GM12878 (cell line): ENCODE measurements at regions not wholly inside any gene's neighbourhood (a gene's known extent, or its start where the extent isn't known, plus 50 kb on each side); places are given as distances from the start of the nearest gene placed in this dataset.
"Not testable (repeated sequence)": the region's sequence is repeated elsewhere in the genome, so short reads cannot be mapped to it uniquely, and the experiment has no call there.

Experiments
- ATAC-seq: fragments of 200-7000 bp; cut with Tn5 transposase; 3 replicates; pipeline ENCODE4 v1.9.1; 2020; ENCODE audit warnings: mild to moderate bottlenecking, moderate library complexity
- BruUV-seq: library from RNA; stranded (reverse); fragments of 400-500 nt; replicated peaks from 2 replicates; lab custom pipeline; 2021; lab: Mats Ljungman, UMichigan
- CTCF ChIA-PET: fragments of 300-600 bp; sonication (Branson Sonifier 250); formaldehyde crosslinking; extraction: SDS; loops from one replicate; lab custom pipeline; 2021; ENCODE audit warnings: inconsistent platforms; lab: Yijun Ruan, JAX
- POLR2A ChIA-PET: fragments of 350-600 bp; formaldehyde crosslinking; extraction: SDS; loops from one replicate; lab custom pipeline; 2021; ENCODE audit warnings: inconsistent platforms; lab: Charles Lee
- RAD21 ChIA-PET: fragments of 300-600 bp; sonication (Branson Sonifier 250); formaldehyde crosslinking; loops from one replicate; lab custom pipeline; 2023; ENCODE audit warnings: antibody characterized with exemption; ENCODE audit not compliant: unreplicated experiment; lab: Charles Lee
- SMC1A ChIA-PET: fragments of 300-600 bp; sonication (Branson Sonifier 250); formaldehyde crosslinking; loops from one replicate; lab custom pipeline; 2023; ENCODE audit not compliant: unreplicated experiment, uncharacterized antibody; lab: Charles Lee
- DNase-seq: peaks from one replicate; pipeline ENCODE4 v3.0.0-alpha.2; 2011; ENCODE audit warnings: low read depth, low spot score
- FAIRE-seq: peaks from 3 replicates; lab custom pipeline; 2011; peaks lifted over from hg19 to GRCh38; lab: Jason Lieb, UNC
- H2AFZ ChIP-seq: 2 replicates; pipeline ENCODE4 v1.6.0; 2011; ENCODE audit warnings: low read depth, low read length, control low read depth; ENCODE audit not compliant: control insufficient read depth
- H3K27ac ChIP-seq: 2 replicates; pipeline ENCODE4 v1.5.1; 2011; ENCODE audit warnings: control low read depth; ENCODE audit not compliant: control insufficient read depth, insufficient read depth
- H3K27me3 ChIP-seq, 2 experiments: replicated peaks in 1 of 2; 2 replicates each; pipeline versions ENCODE4 v1.6.0 to v1.6.1; 2011; ENCODE audit warnings: low read length in 1 of 2; ENCODE audit not compliant: control insufficient read depth in 2 of 2, insufficient read depth in 2 of 2
- H3K36me3 ChIP-seq, 2 experiments: 2 replicates each; pipeline ENCODE4 v1.5.1; 2011; ENCODE audit warnings: low read length in 1 of 2; ENCODE audit not compliant: control insufficient read depth in 2 of 2, insufficient read depth in 2 of 2
- H3K4me1 ChIP-seq: 2 replicates; pipeline ENCODE4 v1.6.1; 2011; ENCODE audit warnings: mild to moderate bottlenecking, low read length, moderate library complexity, mixed read lengths; ENCODE audit not compliant: control insufficient read depth, insufficient read depth
- H3K4me2 ChIP-seq: 2 replicates; pipeline ENCODE4 v1.6.0; 2011; ENCODE audit warnings: control low read depth; ENCODE audit not compliant: control insufficient read depth, insufficient read depth
- H3K4me3 ChIP-seq: fragments of 200-600 bp; sonication (generic); 2 replicates; pipeline ENCODE4 v1.5.1; 2016
- H3K79me2 ChIP-seq: 2 replicates; pipeline ENCODE4 v1.6.0; 2011; ENCODE audit warnings: low read length; ENCODE audit not compliant: control insufficient read depth, insufficient read depth
- H3K9ac ChIP-seq: 2 replicates; pipeline ENCODE4 v1.8.0; 2011; ENCODE audit warnings: low read length, control low read depth, mixed read lengths; ENCODE audit not compliant: control insufficient read depth, insufficient read depth
- H3K9me3 ChIP-seq: replicated peaks from 3 replicates; pipeline ENCODE4 v1.5.1; 2011; ENCODE audit warnings: mild to moderate bottlenecking, low read length; ENCODE audit not compliant: control insufficient read depth, insufficient read depth
- H4K20me1 ChIP-seq: 2 replicates; pipeline ENCODE4 v1.6.0; 2011; ENCODE audit not compliant: control insufficient read depth, insufficient read depth
- CBX5 ChIP-seq: sonication (generic); IDR thresholded peaks from 2 replicates; pipeline ENCODE4 v1.6.1; 2016; ENCODE audit warnings: low read depth, moderate library complexity, mild to moderate bottlenecking, inconsistent platforms
- CREM ChIP-seq: IDR thresholded peaks from 2 replicates; pipeline ENCODE4 v1.6.1; 2014; ENCODE audit warnings: antibody characterized with exemption, low read depth
- EP300 ChIP-seq, 2 experiments: fragments of 150-350 bp in 1 of 2; IDR thresholded peaks; 2 replicates each; pipeline ENCODE4 v1.6.1; 2011 to 2012; ENCODE audit warnings: low read depth in 2 of 2, low read length in 2 of 2, borderline replicate concordance in 1 of 2, improper control_type of control experiment in 1 of 2, inconsistent platforms in 1 of 2; ENCODE audit not compliant: control insufficient read depth in 1 of 2
- IRF3 ChIP-seq: fragments of 450-650 bp; IDR thresholded peaks from 2 replicates; pipeline ENCODE4 v1.6.1; 2014; ENCODE audit warnings: mild to moderate bottlenecking
- RB1 ChIP-seq: fragments of 450-650 bp; formaldehyde crosslinking; IDR thresholded peaks from 2 replicates; pipeline ENCODE4 v1.6.1; 2017; ENCODE audit warnings: mild to moderate bottlenecking, borderline replicate concordance
- SMAD5 ChIP-seq: IDR thresholded peaks from 2 replicates; pipeline ENCODE4 v1.6.1; 2016; ENCODE audit warnings: antibody characterized with exemption, low read depth
- SRF ChIP-seq, 2 experiments: IDR thresholded peaks; 2 replicates each; pipeline ENCODE4 v1.6.1; 2011; ENCODE audit warnings: low read depth in 2 of 2, low read length in 2 of 2, mild to moderate bottlenecking in 1 of 2, moderate library complexity in 1 of 2
- WGBS: methylation state at CpG from one replicate; pipeline ENCODE4 v1.1.6; 2016; ENCODE audit warnings: low lambda C conversion rate; ENCODE audit not compliant: insufficient replicate concordance, insufficient coverage; ENCODE audit errors: missing lambda C conversion rate; 5-methylcytosine and 5-hydroxymethylcytosine counted together
- in situ Hi-C: fragments of 300-500 bp; cut with MboI; formaldehyde crosslinking; loops from 9 replicates; pipeline ENCODE4 v1.14.3; 2018; ENCODE audit warnings: mixed read lengths
- intact Hi-C: fragments of 100-400 bp; cut with micrococcal nuclease; formaldehyde crosslinking; loops from one replicate; pipeline ENCODE4 v1.14.2; 2022; ENCODE audit not compliant: unreplicated experiment

GRCh38 chr5:96493219-96493790 lies 60.3 kb upstream of the PCSK1 start:
- H3K79me2 ChIP-seq, result no peaks in the 10 kb centered on the region
- H3K4me1 ChIP-seq, result no peaks in the 10 kb centered on the region
- ChIA-PET POLR2A (no interaction called here), SMC1A (no interaction called here), RAD21 (no interaction called here), CTCF (no interaction called here)
- DNase-seq, result no peak
- H3K9ac ChIP-seq, result no peak overlapping the region
- H3K27ac ChIP-seq, result no peak overlapping the region
- FAIRE-seq, result no peak
- H4K20me1 ChIP-seq, result no peaks in the 10 kb centered on the region
- H3K36me3 ChIP-seq, result no peaks in the 10 kb centered on the region
- TF ChIP-seq SRF (IDR thresholded peaks at IDR 0.05; ENCODE audit: low read depth in 2 of 2, low read length in 2 of 2) (no peak), CREM (no peak), RB1 (no peak), SMAD5 (no peak), IRF3 (no peak), CBX5 (no peak), EP300 (IDR thresholded peaks at IDR 0.05; ENCODE audit: borderline replicate concordance in 1 of 2, control insufficient read depth in 1 of 2, low read depth in 2 of 2, low read length in 2 of 2) (no peak)
- no peaks in the 10 kb centered on the region for H3K9me3 ChIP-seq
- in situ Hi-C loops (no loop called here), intact Hi-C loops (no loop called here)
- no peak overlapping the region for H3K4me2 ChIP-seq
- WGBS, result 23% methylated on average over 3 of the region's 3 CpGs
- H3K4me3 ChIP-seq, result no peak overlapping the region
- H3K27me3 ChIP-seq, result no peaks in the 10 kb centered on the region
- ATAC-seq, result no peak
- BruUV-seq, result no TSS peak
- H2AFZ ChIP-seq, result no peak overlapping the region

- FAIRE-seq, H3K9me3 ChIP-seq, H3K27me3 ChIP-seq, H3K4me1 ChIP-seq, H2AFZ ChIP-seq, RAD21 ChIA-PET, intact Hi-C loops, SMC1A ChIA-PET, H3K9ac ChIP-seq, in situ Hi-C loops, H3K4me3 ChIP-seq, POLR2A ChIA-PET, BruUV-seq, H3K4me2 ChIP-seq, ATAC-seq, H3K36me3 ChIP-seq, H4K20me1 ChIP-seq, H3K27ac ChIP-seq, DNase-seq, H3K79me2 ChIP-seq: not testable (repeated sequence)
- 24% methylated on average over 1 of the region's 1 CpG for WGBS
- CTCF ChIA-PET, result interaction anchor here (1.2 kb wide), 1 partner anchor 13 kb away, joined by 4 read pairs; no protein-coding TSS in a partner anchor
Observed at GRCh38 chr5:96495412-96495811, 62.4 kb upstream of the PCSK1 start.

- FAIRE-seq, result not testable (repeated sequence)
Observed at GRCh38 chr5:96497027-96497426, 64.0 kb upstream of the PCSK1 start.

More at GRCh38 chr5:96497027-96497426, 64.0 kb upstream of the PCSK1 start:
- in situ Hi-C loops, H3K4me1 ChIP-seq, CTCF ChIA-PET, POLR2A ChIA-PET, H4K20me1 ChIP-seq, intact Hi-C loops, H3K79me2 ChIP-seq, H3K9ac ChIP-seq, H3K36me3 ChIP-seq, RAD21 ChIA-PET, ATAC-seq, BruUV-seq, H3K9me3 ChIP-seq, DNase-seq, H3K4me3 ChIP-seq, SMC1A ChIA-PET, H2AFZ ChIP-seq, H3K4me2 ChIP-seq, H3K27me3 ChIP-seq, H3K27ac ChIP-seq: not testable (repeated sequence)
- 100% methylated on average over 1 of the region's 1 CpG for WGBS
